Activated CD4-positive, alpha-beta T cell treated with anti-CD3 and anti-CD28 coated beads, Interleukin-2, amount 50 U/mL, for 24 hours (primary cell): ENCODE measurements at regions not wholly inside any gene's neighbourhood (a gene's known extent, or its start where the extent isn't known, plus 50 kb on each side); places are given as distances from the start of the nearest gene placed in this dataset.
"Not testable (repeated sequence)": the region's sequence is repeated elsewhere in the genome, so short reads cannot be mapped to it uniquely, and the experiment has no call there.

Experiments used
- DNase-seq, 2 donors: peaks; one replicate each; pipeline ENCODE4 v3.0.0-alpha.2; 2020; ENCODE audit warnings: low read depth in 1 of 2, low spot score in 1 of 2

DNA sequence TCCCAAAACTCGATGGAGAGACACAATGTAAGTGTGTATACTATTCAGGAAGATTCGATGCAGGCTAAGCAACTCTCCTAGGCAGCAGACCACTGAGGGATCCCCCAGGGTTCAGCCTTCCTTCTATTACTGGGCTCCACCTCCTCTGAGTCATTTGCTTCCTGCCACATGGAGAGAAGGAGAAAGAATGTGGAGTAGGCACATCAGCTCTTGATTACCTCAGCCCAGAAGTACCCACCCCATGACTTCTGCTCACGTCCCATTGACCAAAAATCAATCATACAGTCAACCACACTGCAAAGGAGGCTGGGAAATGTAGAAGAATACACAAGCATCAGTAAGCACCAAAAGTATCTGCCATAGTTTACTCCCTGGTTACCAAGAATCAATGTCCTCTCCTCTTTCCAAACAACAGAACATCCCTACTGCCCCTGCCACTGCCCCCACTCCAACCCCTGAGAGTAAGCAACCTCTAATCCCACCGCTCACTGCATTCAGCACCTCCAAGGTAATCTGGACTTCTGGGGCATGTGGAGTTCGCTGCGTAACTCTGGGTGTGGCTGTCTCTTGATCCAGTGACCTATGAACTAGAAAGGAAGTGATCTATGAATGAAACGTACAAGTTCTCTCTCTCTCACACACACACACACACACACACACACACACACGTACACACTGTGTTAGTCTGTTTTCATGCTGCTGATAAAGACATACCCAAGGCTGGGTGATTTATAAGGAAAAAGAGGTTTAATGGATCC lies 91.2 kb upstream of the C1QTNF7 start:
- DNase-seq, result no peak

DNA sequence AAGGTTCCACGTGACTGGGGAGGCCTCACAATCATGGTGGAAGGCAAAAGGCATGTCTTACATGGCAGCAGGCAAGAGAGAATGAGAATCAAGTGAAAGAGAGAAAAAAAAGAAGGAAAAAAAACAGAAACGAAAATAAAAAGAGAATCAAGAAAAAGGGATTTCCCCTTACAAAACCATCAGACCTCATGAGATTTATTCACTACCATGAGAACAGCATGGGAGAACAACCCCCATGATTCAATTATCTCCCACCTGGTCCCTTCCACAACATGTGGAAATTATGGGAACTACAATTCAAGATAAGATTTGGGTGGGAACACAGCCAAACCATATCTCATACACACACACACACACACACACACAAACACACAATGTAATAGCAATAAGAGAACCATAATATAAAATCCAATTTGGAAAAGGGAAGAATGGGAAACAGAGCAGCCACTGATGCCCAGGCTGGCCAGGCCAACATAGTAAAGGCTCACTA lies 90.6 kb upstream of the C1QTNF7 start:
- DNase-seq, result not testable (repeated sequence)

DNA sequence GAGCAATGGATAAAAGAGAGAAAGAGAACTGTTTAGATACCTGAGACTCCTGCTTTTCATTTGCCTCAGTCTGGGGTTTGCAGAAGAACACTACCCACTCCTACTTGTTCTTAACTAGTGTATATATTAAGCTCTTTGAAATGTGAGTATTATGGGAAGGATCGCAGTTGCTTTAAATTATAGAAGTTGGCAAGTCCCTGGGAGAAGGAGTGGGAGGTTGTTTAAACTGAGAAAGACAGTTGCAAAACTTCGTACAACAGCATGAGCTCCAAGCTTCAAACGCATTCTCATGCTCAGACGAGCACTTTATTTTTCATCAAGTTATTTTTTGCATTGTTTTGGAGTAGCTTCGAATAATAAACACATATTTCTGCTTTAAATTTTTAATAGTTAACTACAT lies 88.1 kb upstream of the C1QTNF7 start:
- DNase-seq, result no peak

DNA sequence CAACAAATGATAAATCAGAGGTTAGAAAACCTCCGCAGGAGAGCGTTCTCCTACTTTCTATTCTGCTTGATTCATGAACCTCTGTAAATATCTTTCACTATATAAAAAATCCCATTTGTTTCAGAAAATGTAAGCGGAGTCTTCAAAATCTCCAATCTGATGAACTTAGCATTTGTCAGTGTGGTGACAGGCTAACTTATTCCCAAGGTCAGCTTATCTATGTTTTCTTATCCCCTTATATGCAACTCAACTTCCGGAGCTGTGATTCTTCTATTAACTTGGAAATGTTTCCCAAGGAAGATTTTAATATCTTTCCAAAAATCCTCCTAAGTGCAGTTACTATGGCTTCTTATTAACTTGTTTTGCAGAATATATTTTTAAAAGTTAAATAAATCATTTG lies 87.5 kb upstream of the C1QTNF7 start:
- no peak for DNase-seq

- no peak for DNase-seq
Measured at GRCh38 chr4:15340902-15341732, 86.7 kb upstream of the C1QTNF7 start.

GRCh38 chr4:15341733-15342300 lies 86.0 kb upstream of the C1QTNF7 start:
- no peak for DNase-seq

DNA sequence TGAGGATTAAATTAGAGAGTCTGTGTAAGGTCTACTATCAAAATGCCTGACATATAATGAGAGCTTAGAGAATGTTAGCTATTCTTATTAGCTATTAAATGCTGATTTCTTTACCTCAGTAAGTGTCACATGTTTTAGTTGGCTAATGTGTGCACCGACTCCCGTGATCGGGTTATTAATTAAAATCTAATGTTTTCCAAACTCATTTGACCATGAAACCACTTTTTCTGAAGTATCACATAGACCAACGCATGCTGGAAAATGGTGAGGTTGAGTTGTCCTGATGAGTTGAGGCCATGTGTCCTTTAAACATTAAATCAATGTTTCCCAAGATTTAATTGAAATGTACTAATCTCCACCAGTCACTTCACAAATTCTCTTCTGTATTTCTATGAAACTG lies 84.8 kb upstream of the C1QTNF7 start:
- no peak for DNase-seq

DNA sequence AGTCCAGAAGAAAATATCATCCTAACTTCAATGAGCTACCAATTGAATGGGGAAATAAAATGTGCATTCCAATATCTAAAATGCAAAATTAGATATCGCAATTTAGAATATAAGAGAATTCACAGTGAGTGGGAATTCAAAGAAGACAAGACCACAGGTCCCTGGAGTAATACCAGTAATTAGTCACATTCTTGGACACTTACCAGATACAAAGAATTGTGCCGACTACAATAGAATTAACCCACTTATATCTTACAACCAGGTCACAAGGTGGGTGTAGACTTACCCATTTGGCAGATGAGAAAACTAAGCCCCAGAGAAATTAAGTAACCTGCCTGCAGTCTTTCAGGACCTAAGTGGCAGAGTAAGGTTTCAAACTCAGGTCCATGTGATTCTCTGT lies 84.3 kb upstream of the C1QTNF7 start:
- DNase-seq, result no peak

DNA sequence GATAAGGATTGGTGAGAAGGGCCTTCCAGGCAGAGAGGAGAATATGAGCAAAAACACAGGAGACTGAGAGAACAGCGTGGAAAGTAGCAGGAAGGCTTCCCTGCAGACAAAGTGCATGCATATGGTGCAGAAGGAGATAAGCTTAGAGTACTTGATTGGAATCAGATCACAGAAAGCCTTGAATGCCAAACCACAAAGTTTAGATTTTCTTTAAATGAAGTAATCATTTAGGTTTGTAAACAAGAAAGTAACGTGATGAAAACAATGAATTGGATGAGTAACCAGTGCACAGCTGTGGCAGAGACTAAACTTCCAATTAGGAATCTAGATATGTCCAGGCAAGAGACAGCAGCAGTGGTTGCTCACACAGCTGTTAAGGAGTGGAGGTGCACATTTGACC lies 83.8 kb upstream of the C1QTNF7 start:
- DNase-seq, result no peak

- no peak for DNase-seq
Measured at GRCh38 chr4:15345134-15345533, 82.7 kb upstream of the C1QTNF7 start.

DNA sequence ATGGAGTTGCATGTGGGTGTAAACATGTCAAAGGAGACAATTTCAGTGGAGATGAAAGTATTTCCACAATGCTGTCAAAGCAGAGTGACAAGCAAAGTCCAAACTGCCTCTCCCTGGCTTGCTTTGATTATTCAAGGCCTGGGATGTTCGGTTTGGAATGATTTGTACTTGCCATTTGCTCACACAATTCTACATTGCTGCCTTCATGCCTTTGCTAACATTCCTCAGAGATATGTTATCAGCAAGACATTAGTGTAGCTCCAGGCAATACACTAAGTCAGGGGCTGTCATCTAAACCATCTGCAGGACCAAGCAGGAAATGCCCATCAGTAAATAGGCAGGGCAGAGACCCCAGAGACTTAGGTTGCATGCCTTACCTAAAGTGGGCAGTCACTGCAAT lies 79.6 kb upstream of the C1QTNF7 start:
- DNase-seq, result no peak

DNA sequence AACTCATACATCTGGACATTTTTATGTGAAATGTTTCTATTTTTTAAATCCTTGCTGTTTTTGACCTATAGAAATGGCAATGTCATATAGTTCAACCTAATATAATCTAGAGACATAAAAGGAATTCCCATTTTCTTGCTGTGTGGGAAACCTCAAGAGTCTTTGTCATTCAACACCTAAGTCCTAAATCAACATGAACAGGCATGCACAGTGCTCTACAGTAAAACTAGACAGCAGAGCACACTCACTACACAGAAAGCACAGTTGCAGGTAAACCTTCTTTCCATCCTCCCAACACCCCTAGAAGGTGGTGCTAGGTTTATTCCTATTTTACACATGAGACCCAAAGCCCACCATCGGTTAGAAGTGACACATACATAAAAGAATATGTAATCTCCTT lies 79.1 kb upstream of the C1QTNF7 start:
- DNase-seq, result no peak

DNA sequence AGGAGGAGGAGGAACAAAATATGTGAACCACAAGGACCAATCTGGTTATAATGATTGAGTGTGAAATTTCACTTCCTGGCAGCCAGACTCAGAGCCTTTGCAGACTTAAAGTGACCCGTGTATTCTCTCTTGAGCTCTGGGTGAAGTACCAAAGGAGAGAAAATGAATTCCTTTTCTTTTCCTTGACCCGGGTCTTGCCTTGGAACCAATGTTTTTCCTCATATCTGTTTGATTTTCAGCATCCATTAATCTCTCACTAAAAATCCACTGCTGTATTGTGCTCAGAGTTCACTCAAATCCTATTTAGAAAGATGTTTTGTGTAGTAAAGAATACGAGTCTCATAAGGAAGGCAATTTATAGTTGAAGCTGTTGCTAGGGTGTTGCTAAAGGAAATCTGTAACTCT lies 78.3 kb upstream of the C1QTNF7 start:
- no peak for DNase-seq

- no peak for DNase-seq
Measured at GRCh38 chr4:15349965-15350364, 77.9 kb upstream of the C1QTNF7 start.

- no peak for DNase-seq
Measured at GRCh38 chr4:15352524-15352923, 75.3 kb upstream of the C1QTNF7 start.

GRCh38 chr4:15353207-15353606 lies 74.6 kb upstream of the C1QTNF7 start:
- no peak for DNase-seq

- DNase-seq, result no peak
Measured at GRCh38 chr4:15354371-15355297, 73.2 kb upstream of the C1QTNF7 start.

DNA sequence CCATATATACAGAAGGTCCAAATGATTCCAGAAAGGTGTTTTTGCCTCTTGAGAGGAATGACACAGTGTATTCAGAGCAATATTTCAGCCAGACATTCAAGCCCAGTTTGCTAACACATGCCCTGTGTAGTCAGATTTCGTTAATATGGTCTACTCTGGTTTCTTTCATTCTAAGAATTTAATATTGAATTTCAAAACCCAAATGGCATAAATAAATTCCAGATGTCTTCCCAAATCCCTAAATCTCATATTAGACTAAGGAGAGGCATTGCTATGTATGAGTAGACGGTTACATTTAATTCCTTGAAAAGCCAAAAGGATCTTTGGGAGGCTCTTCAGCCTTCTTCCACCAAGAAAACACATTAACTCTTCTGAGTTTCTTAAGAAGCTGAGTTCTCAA lies 66.3 kb upstream of the C1QTNF7 start:
- no peak for DNase-seq

DNA sequence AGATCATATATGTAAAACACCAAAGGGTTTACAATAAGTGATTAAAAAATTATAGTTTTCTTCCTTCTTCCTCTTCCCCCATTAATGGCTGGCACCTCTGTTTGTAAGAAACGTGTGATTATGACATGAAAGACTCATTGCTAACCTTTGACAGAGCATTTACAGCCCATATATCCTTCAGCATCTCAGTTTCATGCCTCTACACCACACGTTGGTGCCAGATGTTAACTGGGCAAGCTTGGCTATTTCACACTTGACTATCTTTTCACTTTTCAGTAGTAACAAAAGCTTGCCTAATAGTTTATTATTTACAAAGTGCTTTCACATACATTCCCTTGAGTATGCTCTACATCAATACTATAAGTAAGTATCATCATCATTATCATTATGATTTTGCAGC lies 65.3 kb upstream of the C1QTNF7 start:
- no peak for DNase-seq

DNA sequence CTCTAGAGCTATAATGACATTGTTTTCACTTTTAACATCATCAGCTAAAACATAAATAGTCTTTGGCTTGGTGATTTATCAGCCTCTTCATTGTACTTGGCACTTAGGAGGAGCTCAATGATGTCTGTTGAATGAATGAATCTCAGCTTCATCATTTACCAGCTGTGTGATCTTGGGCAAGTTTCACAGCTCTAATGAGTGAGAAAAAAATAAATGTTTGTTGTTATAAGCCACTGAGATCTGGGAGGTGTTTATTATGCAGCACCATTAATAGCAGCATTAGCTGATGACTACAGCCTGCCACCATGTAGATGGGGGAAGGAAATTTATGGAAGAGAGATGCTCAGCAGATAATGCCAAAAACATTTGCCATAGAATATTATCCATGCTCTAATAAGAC lies 63.6 kb upstream of the C1QTNF7 start:
- DNase-seq, result no peak

DNA sequence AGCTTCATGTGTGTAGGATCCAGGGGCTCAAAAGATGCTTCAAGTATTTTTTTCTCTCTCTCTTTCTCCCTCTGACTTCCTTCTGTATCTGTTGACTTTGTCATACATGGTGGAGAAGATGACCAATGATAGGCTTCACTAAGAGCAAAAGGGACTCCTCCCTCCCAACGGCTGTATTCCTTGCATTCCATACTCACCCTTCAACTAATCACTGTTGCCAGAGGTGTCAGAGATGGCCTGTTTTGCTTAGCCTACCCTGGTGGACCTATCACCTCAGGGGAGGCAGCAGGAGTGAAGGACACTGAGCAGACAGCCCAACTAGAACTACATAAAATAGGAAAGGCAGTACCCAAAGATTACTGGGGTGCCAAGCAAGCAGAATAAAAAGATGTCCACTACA lies 62.2 kb upstream of the C1QTNF7 start:
- DNase-seq, result no peak
